OCI-LY1 (cell line): ENCODE measurements at regions not wholly inside any gene's neighbourhood (a gene's known extent, or its start where the extent isn't known, plus 50 kb on each side); places are given as distances from the start of the nearest gene placed in this dataset.

Source experiments
- H2AFZ ChIP-seq: fragments of 200-600 bp; sonication (generic), shearing (Covaris generic); 2 replicates; pipeline ENCODE4 v1.6.0; 2014; ENCODE audit warnings: antibody characterized with exemption, mild to moderate bottlenecking, low read length
- H3F3A ChIP-seq: fragments of 200-600 bp; sonication (generic), shearing (Covaris generic); 2 replicates; pipeline ENCODE4 v1.6.0; 2014; ENCODE audit warnings: mild to moderate bottlenecking, antibody characterized with exemption, low read length, moderate library complexity; ENCODE audit not compliant: insufficient read depth
- H3K27ac ChIP-seq: fragments of 200-600 bp; sonication (generic); 2 replicates; pipeline ENCODE4 v1.5.1; 2014; ENCODE audit warnings: low read length, mixed run types, mild to moderate bottlenecking, low read depth; ENCODE audit not compliant: poor library complexity, severe bottlenecking
- H3K27me3 ChIP-seq: fragments of 200-600 bp; sonication (generic); 2 replicates; pipeline ENCODE4 v1.6.0; 2014; ENCODE audit warnings: antibody characterized with exemption, mild to moderate bottlenecking, low read length, moderate library complexity; ENCODE audit not compliant: insufficient read depth
- H3K36me3 ChIP-seq: fragments of 200-600 bp; sonication (generic); 2 replicates; pipeline ENCODE4 v1.6.1; 2014; ENCODE audit warnings: mild to moderate bottlenecking, antibody characterized with exemption, low read length, moderate library complexity, mixed read lengths; ENCODE audit not compliant: insufficient read depth
- H3K4me1 ChIP-seq: fragments of 200-600 bp; sonication (generic); 2 replicates; pipeline ENCODE4 v1.5.1; 2014; ENCODE audit warnings: mild to moderate bottlenecking, low read length, moderate library complexity; ENCODE audit not compliant: insufficient read depth, severe bottlenecking
- H3K4me2 ChIP-seq: fragments of 200-600 bp; sonication (generic), shearing (Covaris generic); 2 replicates; pipeline ENCODE4 v1.6.1; 2014; ENCODE audit warnings: low read length
- H3K4me3 ChIP-seq: fragments of 200-600 bp; sonication (generic); 2 replicates; pipeline ENCODE4 v1.5.1; 2014; ENCODE audit warnings: low read length, low read depth, mild to moderate bottlenecking, mixed read lengths; ENCODE audit not compliant: poor library complexity, severe bottlenecking
- H3K79me2 ChIP-seq: fragments of 200-600 bp; shearing (Covaris generic); 2 replicates; pipeline ENCODE4 v1.6.1; 2016; ENCODE audit warnings: mixed run types, low read length, mixed read lengths; ENCODE audit not compliant: insufficient read depth
- H3K9ac ChIP-seq: fragments of 200-600 bp; sonication (generic), shearing (Covaris generic); 2 replicates; pipeline ENCODE4 v1.6.1; 2014; ENCODE audit warnings: mild to moderate bottlenecking, low read length, mixed read lengths
- H3K9me2 ChIP-seq: fragments of 200-600 bp; sonication (generic), shearing (Covaris generic); 2 replicates; pipeline ENCODE4 v1.6.1; 2014; ENCODE audit warnings: low read depth, mild to moderate bottlenecking, low read length, mixed read lengths
- H3K9me3 ChIP-seq: fragments of 200-600 bp; shearing (Covaris generic); 2 replicates; pipeline ENCODE4 v1.6.1; 2014; ENCODE audit warnings: low read length, mixed read lengths
- H4K20me1 ChIP-seq: fragments of 200-600 bp; sonication (generic), shearing (Covaris generic); 2 replicates; pipeline ENCODE4 v1.6.0; 2016; ENCODE audit warnings: mild to moderate bottlenecking, low read length; ENCODE audit not compliant: insufficient read depth
- CTCF ChIP-seq: fragments of 200-600 bp; sonication (generic), shearing (Covaris generic); IDR thresholded peaks from 2 replicates; pipeline ENCODE4 v1.5.1; 2017; ENCODE audit warnings: mild to moderate bottlenecking, antibody characterized with exemption, low read length, moderate library complexity, mixed read lengths
- EZH2 ChIP-seq: fragments of 200-600 bp; sonication (generic), shearing (Covaris generic); IDR thresholded peaks from 2 replicates; pipeline ENCODE4 v1.8.0; 2017; ENCODE audit warnings: borderline replicate concordance, mixed run types, mild to moderate bottlenecking, antibody characterized with exemption, low read length, moderate library complexity, mixed read lengths

- Histone ChIP-seq H3K9me3 (no peaks in the 10 kb centered on the region), H3K9me2 (no peaks in the 10 kb centered on the region), H3K27ac (no peak overlapping the region), H3K36me3 (no peaks in the 10 kb centered on the region), H2AFZ (no peak overlapping the region), H3K4me1 (no peaks in the 10 kb centered on the region), H3K9ac (no peak overlapping the region), H3K4me3 (no peak overlapping the region), H3F3A (no peaks in the 10 kb centered on the region), H3K79me2 (no peaks in the 10 kb centered on the region), H4K20me1 (no peaks in the 10 kb centered on the region), H3K4me2 (no peak overlapping the region), H3K27me3 (no peaks in the 10 kb centered on the region)
- TF ChIP-seq EZH2 (no peak), CTCF (no peak)
These were observed 69.2 kb downstream of the LYZL2 start for GRCh38 chr10:30560326-30560725.

- Histone ChIP-seq H3K9me2 (no peaks in the 10 kb centered on the region), H2AFZ (no peak overlapping the region), H3K4me2 (no peak overlapping the region), H3K27me3 (no peaks in the 10 kb centered on the region), H3K4me3 (no peak overlapping the region), H3F3A (no peaks in the 10 kb centered on the region), H3K9me3 (no peaks in the 10 kb centered on the region), H4K20me1 (no peaks in the 10 kb centered on the region), H3K27ac (no peak overlapping the region), H3K9ac (no peak overlapping the region), H3K36me3 (no peaks in the 10 kb centered on the region), H3K79me2 (no peaks in the 10 kb centered on the region), H3K4me1 (no peaks in the 10 kb centered on the region)
- TF ChIP-seq CTCF, result no peak
- no peak for TF ChIP-seq EZH2
These were observed 70.4 kb downstream of the LYZL2 start for GRCh38 chr10:30559180-30559579.

- no peak overlapping the region for H3K9ac ChIP-seq
- H4K20me1 ChIP-seq, result no peaks in the 10 kb centered on the region
- H3K79me2 ChIP-seq, result no peaks in the 10 kb centered on the region
- no peaks in the 10 kb centered on the region for H3K4me1 ChIP-seq
- H3F3A ChIP-seq, result no peaks in the 10 kb centered on the region
- no peak overlapping the region for H3K4me2 ChIP-seq
- no peak overlapping the region for H3K4me3 ChIP-seq
- no peaks in the 10 kb centered on the region for H3K27me3 ChIP-seq
- H3K9me3 ChIP-seq, result no peaks in the 10 kb centered on the region
- TF ChIP-seq CTCF (no peak), EZH2 (no peak)
- no peaks in the 10 kb centered on the region for H3K36me3 ChIP-seq
- H3K27ac ChIP-seq, result no peak overlapping the region
- H3K9me2 ChIP-seq, result no peaks in the 10 kb centered on the region
- no peak overlapping the region for H2AFZ ChIP-seq
These were observed 71.1 kb downstream of the LYZL2 start for GRCh38 chr10:30558411-30558810.
